Panc1 (cell line): ENCODE measurements at regions not wholly inside any gene's neighbourhood (a gene's known extent, or its start where the extent isn't known, plus 50 kb on each side); places are given as distances from the start of the nearest gene placed in this dataset.
A peak's percentile ranks its signal among the peaks of the same experiment; 100 is the strongest.

Experiments
- ATAC-seq: fragments of 200-7000 bp; cut with Tn5 transposase; 2 replicates; pipeline ENCODE4 v1.9.1; 2020; ENCODE audit warnings: mild to moderate bottlenecking, moderate library complexity
- BruUV-seq: library from RNA; stranded (reverse); fragments of 400-500 nt; replicated peaks from 2 replicates; lab custom pipeline; 2021; lab: Mats Ljungman, UMichigan
- CTCF ChIA-PET: fragments of 300-600 bp; sonication (Branson Sonifier 250); formaldehyde crosslinking; loops from one replicate; lab custom pipeline; 2022; ENCODE audit warnings: antibody characterized with exemption; lab: Charles Lee
- POLR2A ChIA-PET: fragments of 300-600 bp; sonication (Branson Sonifier 250); formaldehyde crosslinking; loops from one replicate; lab custom pipeline; 2022; ENCODE audit warnings: antibody characterized with exemption; lab: Charles Lee
- DNase-seq: peaks from one replicate; pipeline ENCODE4 v3.0.0-alpha.2; 2010; ENCODE audit warnings: low read depth, low spot score
- H3K27ac ChIP-seq: 2 replicates; pipeline ENCODE4 v1.5.1; 2011; ENCODE audit warnings: mild to moderate bottlenecking, low read length, inconsistent platforms
- H3K27me3 ChIP-seq: fragments of 200-500 bp; sonication (Bioruptor generic); 2 replicates; pipeline ENCODE4 v1.6.0; 2014; ENCODE audit warnings: low read length, inconsistent platforms; ENCODE audit not compliant: control insufficient read depth, insufficient read depth
- H3K36me3 ChIP-seq: fragments of 200-500 bp; sonication (Bioruptor generic); 2 replicates; pipeline ENCODE4 v1.5.1; 2014; ENCODE audit warnings: inconsistent platforms, mild to moderate bottlenecking, low read length, moderate library complexity; ENCODE audit not compliant: control insufficient read depth, insufficient read depth
- H3K4me1 ChIP-seq: 2 replicates; pipeline ENCODE4 v1.5.1; 2011; ENCODE audit warnings: inconsistent platforms, mild to moderate bottlenecking, low read length, moderate library complexity; ENCODE audit not compliant: control insufficient read depth, insufficient read depth
- H3K4me3 ChIP-seq, 2 experiments: 2 replicates each; pipeline ENCODE4 v1.5.1; 2011 to 2012; ENCODE audit warnings: low read depth in 2 of 2, low read length in 2 of 2, mild to moderate bottlenecking in 2 of 2, inconsistent platforms in 1 of 2, moderate library complexity in 1 of 2
- H3K9me3 ChIP-seq: fragments of 200-500 bp; sonication (Bioruptor generic); 2 replicates; pipeline ENCODE4 v1.5.1; 2014; ENCODE audit warnings: low read depth, mild to moderate bottlenecking, inconsistent platforms, low read length, moderate library complexity; ENCODE audit not compliant: control insufficient read depth, insufficient read depth
- CTCF ChIP-seq: fragments of 450-650 bp; IDR thresholded peaks from 2 replicates; pipeline ENCODE4 v1.5.1; 2017; ENCODE audit warnings: mild to moderate bottlenecking
- POLR2AphosphoS5 ChIP-seq: IDR thresholded peaks from 2 replicates; pipeline ENCODE4 v1.6.1; 2012; ENCODE audit warnings: mild to moderate bottlenecking, low read depth, low read length, moderate library complexity
- REST ChIP-seq, 2 experiments: IDR thresholded peaks; 2 replicates each; pipeline ENCODE4 v1.6.1; 2011 to 2012; ENCODE audit warnings: low read depth in 2 of 2, control low read depth in 1 of 2, low read length in 1 of 2, mild to moderate bottlenecking in 1 of 2, moderate library complexity in 1 of 2; ENCODE audit not compliant: insufficient read depth in 1 of 2
- SIN3A ChIP-seq: IDR thresholded peaks from 2 replicates; pipeline ENCODE4 v1.6.1; 2012; ENCODE audit warnings: low read depth, mild to moderate bottlenecking, low read length, moderate library complexity, borderline replicate concordance; ENCODE audit not compliant: insufficient read depth
- TCF7L2 ChIP-seq: IDR thresholded peaks from 2 replicates; pipeline ENCODE4 v1.6.1; 2011; ENCODE audit warnings: mild to moderate bottlenecking, low read depth, low read length, inconsistent platforms
- in situ Hi-C: cut with HindIII; loops from 2 replicates; pipeline ENCODE4 v1.10.0; 2016; ENCODE audit warnings: low sequenced_read_pairs, low pct_unique_long_range_greater_than_20kb
- intact Hi-C: fragments of 100-400 bp; cut with micrococcal nuclease; formaldehyde crosslinking; loops from one replicate; pipeline ENCODE4 v1.10.0; 2022; ENCODE audit not compliant: unreplicated experiment

- no peak overlapping the region; the same call in 1 of the 2 replicates for H3K27ac ChIP-seq
- TF ChIP-seq POLR2AphosphoS5 = no peak
- POLR2A ChIA-PET = no interaction called here
Observed at GRCh38 chr10:118956802-118957442, 72.6 kb upstream of the NANOS1 start.

GRCh38 chr10:118957443-118957825 is 72.1 kb upstream of the NANOS1 start:
- no peak overlapping the region for H3K4me3 ChIP-seq
- H3K36me3 ChIP-seq = no peaks in the 10 kb centered on the region
- ATAC-seq (no peak), DNase-seq (no peak)
- TF ChIP-seq TCF7L2 (no peak), POLR2AphosphoS5 (no peak), REST (IDR thresholded peaks at IDR 0.05; ENCODE audit: insufficient read depth in 1 of 2, low read depth in 2 of 2, low read length in 1 of 2) (no peak), SIN3A (no peak)
- CTCF ChIA-PET = no interaction called here
- 0 out of 2 replicates have a peak overlapping the region, but pooled peaks have one; percentile 20 for H3K27ac ChIP-seq
- H3K4me1 ChIP-seq = peaks cover 26% of the 10 kb centered on the region
- BruUV-seq = no TSS peak
- H3K9me3 ChIP-seq = no peaks in the 10 kb centered on the region
- no peaks in the 10 kb centered on the region for H3K27me3 ChIP-seq
- in situ Hi-C loops (no loop called here), intact Hi-C loops (no loop called here)
- POLR2A ChIA-PET = no interaction called here

More at GRCh38 chr10:118956802-118957442, 72.6 kb upstream of the NANOS1 start:
- Histone ChIP-seq H3K4me1 (peaks cover 26% of the 10 kb centered on the region), H3K36me3 (no peaks in the 10 kb centered on the region), H3K4me3 (no peak overlapping the region), H3K27me3 (no peaks in the 10 kb centered on the region), H3K9me3 (no peaks in the 10 kb centered on the region)
- ATAC-seq (no peak), DNase-seq (no peak)
- intact Hi-C loops = no loop called here
- no TSS peak for BruUV-seq
- in situ Hi-C loops = no loop called here
- CTCF ChIA-PET = no interaction called here

GRCh38 chr10:118957966-118958365 is 71.5 kb upstream of the NANOS1 start:
- TF ChIP-seq TCF7L2 = no peak
- TF ChIP-seq CTCF = no peak
- TF ChIP-seq SIN3A = no peak
- TF ChIP-seq REST (IDR thresholded peaks at IDR 0.05; ENCODE audit: insufficient read depth in 1 of 2, low read depth in 2 of 2, low read length in 1 of 2) = no peak
- no peak for TF ChIP-seq POLR2AphosphoS5
- Histone ChIP-seq H3K36me3 (no peaks in the 10 kb centered on the region), H3K27me3 (no peaks in the 10 kb centered on the region), H3K4me1 (peaks cover 26% of the 10 kb centered on the region), H3K4me3 (no peak overlapping the region), H3K27ac (no peak overlapping the region), H3K9me3 (no peaks in the 10 kb centered on the region)
- ATAC-seq = no peak
- in situ Hi-C loops = no loop called here
- CTCF ChIA-PET = no interaction called here
- POLR2A ChIA-PET = interaction anchor here (0.7 kb wide), 1 partner anchor 101 kb away, joined by 5 read pairs; no protein-coding TSS in a partner anchor
- intact Hi-C loops = no loop called here
- BruUV-seq = no TSS peak
- no peak for DNase-seq
